Glomerular endothelial cell (primary cell): ENCODE measurements at regions not wholly inside any gene's neighbourhood (a gene's known extent, or its start where the extent isn't known, plus 50 kb on each side); places are given as distances from the start of the nearest gene placed in this dataset.
A peak's percentile ranks its signal among the peaks of the same experiment; 100 is the strongest.

ENCODE experiments used
- DNase-seq: peaks from one replicate; pipeline ENCODE4 v3.0.0-alpha.2; 2011; ENCODE audit warnings: low read depth, low spot score; ENCODE audit errors: extremely low read depth

GRCh38 chr1:231108516-231109302 lies 53.1 kb upstream of the TRIM67 start:
- DNase-seq, result no peak

GRCh38 chr1:231107600-231108326 lies 54.1 kb upstream of the TRIM67 start:
- no peak for DNase-seq

GRCh38 chr1:231107151-231107550 lies 54.7 kb upstream of the TRIM67 start:
- no peak for DNase-seq

- peak; percentile 36 for DNase-seq
These were observed 55.5 kb upstream of the TRIM67 start for GRCh38 chr1:231106347-231106746.

- no peak for DNase-seq
These were observed 56.9 kb upstream of the TRIM67 start for GRCh38 chr1:231104917-231105316.

GRCh38 chr1:231103961-231104360 lies 57.9 kb upstream of the TRIM67 start:
- DNase-seq, result no peak

GRCh38 chr1:231099996-231100767 lies 60.1 kb upstream of the FAM89A start:
- no peak for DNase-seq

- DNase-seq, result no peak
These were observed 59.3 kb upstream of the FAM89A start for GRCh38 chr1:231099311-231099710.

- DNase-seq, result no peak
These were observed 55.5 kb upstream of the FAM89A start for GRCh38 chr1:231095595-231095994.

GRCh38 chr1:231094421-231094820 lies 54.4 kb upstream of the FAM89A start:
- DNase-seq, result no peak

- DNase-seq, result no peak
These were observed 53.3 kb upstream of the FAM89A start for GRCh38 chr1:231093156-231093922.

- no peak for DNase-seq
These were observed 52.3 kb upstream of the FAM89A start for GRCh38 chr1:231092380-231092779.

- DNase-seq, result no peak
These were observed 51.8 kb upstream of the FAM89A start for GRCh38 chr1:231091831-231092301.

- DNase-seq, result no peak
These were observed 51.4 kb upstream of the FAM89A start for GRCh38 chr1:231091415-231091814.
